SU-DHL-6 (cell line): ENCODE measurements at regions not wholly inside any gene's neighbourhood (a gene's known extent, or its start where the extent isn't known, plus 50 kb on each side); places are given as distances from the start of the nearest gene placed in this dataset.
"Not testable (repeated sequence)": the region's sequence is repeated elsewhere in the genome, so short reads cannot be mapped to it uniquely, and the experiment has no call there.

Source experiments
- H2AFZ ChIP-seq: fragments of 200-600 bp; sonication (generic); 2 replicates; pipeline ENCODE4 v1.6.1; 2014; ENCODE audit warnings: low read depth, mild to moderate bottlenecking, moderate library complexity, mixed read lengths, antibody characterized with exemption, low read length; ENCODE audit not compliant: severe bottlenecking
- H3F3A ChIP-seq: fragments of 200-600 bp; shearing (Covaris generic); 2 replicates; pipeline ENCODE4 v1.6.0; 2016; ENCODE audit warnings: antibody characterized with exemption, mild to moderate bottlenecking; ENCODE audit not compliant: insufficient read depth
- H3K27ac ChIP-seq: fragments of 200-600 bp; sonication (generic); 2 replicates; pipeline ENCODE4 v1.5.1; 2016; ENCODE audit warnings: low read depth, mild to moderate bottlenecking, low read length, moderate library complexity, mixed read lengths
- H3K27me3 ChIP-seq: fragments of 200-600 bp; sonication (generic), shearing (Covaris generic); 2 replicates; pipeline ENCODE4 v1.6.0; 2014; ENCODE audit warnings: mild to moderate bottlenecking, low read length
- H3K36me3 ChIP-seq: fragments of 200-600 bp; sonication (generic); 2 replicates; pipeline ENCODE4 v1.6.1; 2014; ENCODE audit warnings: mild to moderate bottlenecking, low read length, mixed read lengths
- H3K4me2 ChIP-seq: fragments of 300-600, 200-600 bp; shearing (Covaris generic), sonication (generic); 2 replicates; pipeline ENCODE4 v1.6.0; 2014; ENCODE audit warnings: low read length, low read depth, mild to moderate bottlenecking; ENCODE audit not compliant: poor library complexity, severe bottlenecking
- H3K4me3 ChIP-seq: fragments of 200-600 bp; sonication (generic); 2 replicates; pipeline ENCODE4 v1.5.1; 2014; ENCODE audit warnings: antibody characterized with exemption, low read length, mild to moderate bottlenecking, mixed read lengths; ENCODE audit not compliant: insufficient read depth, poor library complexity, severe bottlenecking
- H3K79me2 ChIP-seq: fragments of 200-600 bp; sonication (generic); 2 replicates; pipeline ENCODE4 v1.6.1; 2014; ENCODE audit warnings: mild to moderate bottlenecking, low read length, moderate library complexity; ENCODE audit not compliant: insufficient read depth
- H3K9ac ChIP-seq: fragments of 200-600 bp; sonication (generic); 2 replicates; pipeline ENCODE4 v1.7.0; 2014; ENCODE audit warnings: mild to moderate bottlenecking, low read length
- H3K9me2 ChIP-seq: fragments of 200-600 bp; sonication (generic); replicated peaks from 2 replicates; pipeline ENCODE4 v1.6.1; 2014; ENCODE audit warnings: low read length; ENCODE audit not compliant: insufficient read depth
- H3K9me3 ChIP-seq: fragments of 200-600 bp; sonication (generic); 2 replicates; pipeline ENCODE4 v1.6.1; 2014; ENCODE audit warnings: low read length, mixed read lengths; ENCODE audit not compliant: insufficient read depth
- H4K20me1 ChIP-seq: fragments of 200-600 bp; sonication (generic); 2 replicates; pipeline ENCODE4 v1.6.1; 2014; ENCODE audit warnings: low read depth, mild to moderate bottlenecking, antibody characterized with exemption, low read length, moderate library complexity, mixed read lengths
- CTCF ChIP-seq: fragments of 200-600 bp; sonication (generic); IDR thresholded peaks from one replicate; pipeline ENCODE4 v1.5.1; 2017; ENCODE audit warnings: antibody characterized with exemption, mild to moderate bottlenecking, low read length, moderate library complexity; ENCODE audit not compliant: insufficient read depth, poor library complexity, severe bottlenecking
- EZH2phosphoT487 ChIP-seq: fragments of 200-600 bp; sonication (generic), shearing (Covaris generic); conservative IDR thresholded peaks from 2 replicates; pipeline ENCODE4 v1.6.1; 2018; ENCODE audit warnings: mild to moderate bottlenecking, antibody characterized with exemption, low read length, moderate library complexity, mixed read lengths

- H3K9me3 ChIP-seq = no peaks in the 10 kb centered on the region
- H3K4me3 ChIP-seq = no peak overlapping the region
- no peak overlapping the region for H2AFZ ChIP-seq
- no peaks in the 10 kb centered on the region for H3F3A ChIP-seq
- H3K9me2 ChIP-seq = no peaks in the 10 kb centered on the region
- H3K27ac ChIP-seq = no peak overlapping the region
- no peaks in the 10 kb centered on the region for H3K27me3 ChIP-seq
- H3K79me2 ChIP-seq = no peaks in the 10 kb centered on the region
- no peak overlapping the region for H3K9ac ChIP-seq
- H3K36me3 ChIP-seq = no peaks in the 10 kb centered on the region
- H3K4me2 ChIP-seq = no peak overlapping the region
- H4K20me1 ChIP-seq = no peaks in the 10 kb centered on the region
- TF ChIP-seq EZH2phosphoT487 (no peak), CTCF (no peak)
Observed at GRCh38 chr13:97544031-97544765, 110.2 kb downstream of the RAP2A start.

- not testable (repeated sequence) for H3F3A ChIP-seq, H3K79me2 ChIP-seq, H3K9ac ChIP-seq, H3K4me2 ChIP-seq, H3K36me3 ChIP-seq, H3K4me3 ChIP-seq, H2AFZ ChIP-seq, H3K9me3 ChIP-seq, H3K9me2 ChIP-seq, H3K27me3 ChIP-seq, H4K20me1 ChIP-seq, H3K27ac ChIP-seq
Observed at GRCh38 chr13:97544971-97545499, 111.1 kb downstream of the RAP2A start.

- Histone ChIP-seq H4K20me1 (no peaks in the 10 kb centered on the region), H3K9me2 (no peaks in the 10 kb centered on the region), H3K79me2 (no peaks in the 10 kb centered on the region), H3K36me3 (no peaks in the 10 kb centered on the region), H2AFZ (no peak overlapping the region), H3K27me3 (no peaks in the 10 kb centered on the region), H3K4me2 (no peak overlapping the region), H3K27ac (no peak overlapping the region), H3K9ac (no peak overlapping the region), H3K4me3 (no peak overlapping the region), H3F3A (no peaks in the 10 kb centered on the region), H3K9me3 (no peaks in the 10 kb centered on the region)
- TF ChIP-seq EZH2phosphoT487 = no peak
- TF ChIP-seq CTCF = no peak
Observed at GRCh38 chr13:97548138-97548537, 114.2 kb downstream of the RAP2A start.

GRCh38 chr13:97548711-97549110 lies 114.7 kb downstream of the RAP2A start:
- H3K79me2 ChIP-seq = no peaks in the 10 kb centered on the region
- no peaks in the 10 kb centered on the region for H3K9me2 ChIP-seq
- no peaks in the 10 kb centered on the region for H4K20me1 ChIP-seq
- H3K9me3 ChIP-seq = no peaks in the 10 kb centered on the region
- no peak overlapping the region for H3K4me3 ChIP-seq
- no peaks in the 10 kb centered on the region for H3K36me3 ChIP-seq
- no peak overlapping the region for H3K27ac ChIP-seq
- TF ChIP-seq CTCF (no peak), EZH2phosphoT487 (no peak)
- no peak overlapping the region for H2AFZ ChIP-seq
- H3K27me3 ChIP-seq = no peaks in the 10 kb centered on the region
- H3K9ac ChIP-seq = no peak overlapping the region
- no peak overlapping the region for H3K4me2 ChIP-seq
- H3F3A ChIP-seq = no peaks in the 10 kb centered on the region
